Esophagus squamous epithelium (tissue), 5 donors: ENCODE measurements at regions not wholly inside any gene's neighbourhood (a gene's known extent, or its start where the extent isn't known, plus 50 kb on each side); places are given as distances from the start of the nearest gene placed in this dataset.

Source experiments
- DNase-seq: peaks from one replicate; lab custom pipeline; 2025; lab: John Stamatoyannopoulos, UW
- H3K27ac ChIP-seq, 4 donors: fragments of 200-600 bp; sonication (generic); one replicate each; pipeline ENCODE4 v1.5.1; 2016 to 2019; ENCODE audit warnings: mild to moderate bottlenecking in 1 of 4
- H3K27me3 ChIP-seq, 4 donors: fragments of 200-600 bp; sonication (generic); 1 replicate in 3 of 4; 2 replicates in 1 of 4; pipeline versions ENCODE4 v1.5.1 to v1.6.0; 2017 to 2021; ENCODE audit warnings: antibody characterized with exemption in 1 of 4
- H3K36me3 ChIP-seq, 3 donors: fragments of 200-600 bp; sonication (generic); one replicate each; pipeline ENCODE4 v1.5.1; 2016 to 2019
- H3K4me1 ChIP-seq, 3 donors: fragments of 200-600 bp; sonication (generic); one replicate each; pipeline ENCODE4 v1.5.1; 2017 to 2019
- H3K4me3 ChIP-seq, 4 donors: fragments of 200-600 bp; sonication (generic); 1 replicate in 3 of 4; 2 replicates in 1 of 4; pipeline ENCODE4 v1.5.1; 2016 to 2019; ENCODE audit warnings: mild to moderate bottlenecking in 2 of 4, moderate library complexity in 1 of 4
- H3K9me3 ChIP-seq, 3 donors: fragments of 200-600 bp; sonication (generic); one replicate each; pipeline ENCODE4 v1.5.1; 2016 to 2019
- CTCF ChIP-seq, 6 experiments: fragments of 450-650 bp in 4 of 6; fragments of 200-600 bp in 2 of 6; sonication (generic) in 2 of 6; IDR thresholded peaks; one replicate each; pipeline ENCODE4 v1.5.1; 2016 to 2019; ENCODE audit warnings: antibody characterized with exemption in 6 of 6, mild to moderate bottlenecking in 4 of 6, moderate library complexity in 4 of 6
- POLR2A ChIP-seq, 4 donors: fragments of 450-650 bp; IDR thresholded peaks; one replicate each; pipeline ENCODE4 v1.6.1; 2017; ENCODE audit warnings: antibody characterized with exemption in 4 of 4, mild to moderate bottlenecking in 4 of 4, moderate library complexity in 3 of 4
- WGBS, 2 donors: methylation state at CpG; one replicate each; pipeline ENCODE4 v1.1.5; 2018; 5-methylcytosine and 5-hydroxymethylcytosine counted together
- intact Hi-C: fragments of 100-400 bp; cut with DNase I; formaldehyde crosslinking; loops from one replicate; pipeline ENCODE4 v1.15.0; 2022
- donor health status: DM: yes; HTN: yes; CAD: no.

- Histone ChIP-seq H3K4me1 (no peaks in the 10 kb centered on the region), H3K27me3 (no peaks in the 10 kb centered on the region), H3K4me3 (no peak overlapping the region), H3K9me3 (no peaks in the 10 kb centered on the region), H3K27ac (peak overlapping the region in 1 of 4 donors; percentile 55), H3K36me3 (no peaks in the 10 kb centered on the region)
- WGBS, 2 donors = 95 to 100% methylated on average over 1 of the region's 1 CpG
- intact Hi-C loops = no loop called here
- no peak for DNase-seq
- TF ChIP-seq CTCF (IDR thresholded peaks at IDR 0.05) (no peak), POLR2A (IDR thresholded peaks at IDR 0.05) (no peak)
Observed at GRCh38 chr1:65494671-65495070, 74.2 kb downstream of the LEPR start.

DNA sequence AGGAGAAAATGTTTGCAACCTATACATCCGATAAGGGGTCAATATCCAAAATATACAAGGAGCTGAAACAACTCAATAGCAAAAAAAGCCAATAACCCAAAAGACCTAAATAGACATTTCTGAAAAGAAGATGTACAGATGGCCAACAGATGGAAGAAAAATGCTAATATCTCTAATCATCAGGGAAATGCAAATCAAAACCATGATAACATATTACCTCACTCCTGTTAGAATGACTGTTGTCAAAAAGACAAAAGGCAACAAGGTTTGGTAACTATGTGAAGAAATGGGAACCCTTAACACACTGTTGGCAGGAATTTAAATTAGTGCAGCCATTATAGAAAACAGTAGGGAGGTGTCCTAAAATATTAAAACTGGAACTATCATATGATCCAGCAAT is 74.7 kb downstream of the LEPR start:
- Histone ChIP-seq H3K4me3 (no peak overlapping the region), H3K36me3 (no peaks in the 10 kb centered on the region), H3K9me3 (no peaks in the 10 kb centered on the region), H3K27me3 (no peaks in the 10 kb centered on the region), H3K4me1 (no peaks in the 10 kb centered on the region), H3K27ac (no peak overlapping the region)
- TF ChIP-seq POLR2A (IDR thresholded peaks at IDR 0.05) (no peak), CTCF (IDR thresholded peaks at IDR 0.05) (no peak)
- 88% methylated on average over 1 of the region's 1 CpG for WGBS, 2 donors
- intact Hi-C loops = no loop called here
- no peak for DNase-seq

DNA sequence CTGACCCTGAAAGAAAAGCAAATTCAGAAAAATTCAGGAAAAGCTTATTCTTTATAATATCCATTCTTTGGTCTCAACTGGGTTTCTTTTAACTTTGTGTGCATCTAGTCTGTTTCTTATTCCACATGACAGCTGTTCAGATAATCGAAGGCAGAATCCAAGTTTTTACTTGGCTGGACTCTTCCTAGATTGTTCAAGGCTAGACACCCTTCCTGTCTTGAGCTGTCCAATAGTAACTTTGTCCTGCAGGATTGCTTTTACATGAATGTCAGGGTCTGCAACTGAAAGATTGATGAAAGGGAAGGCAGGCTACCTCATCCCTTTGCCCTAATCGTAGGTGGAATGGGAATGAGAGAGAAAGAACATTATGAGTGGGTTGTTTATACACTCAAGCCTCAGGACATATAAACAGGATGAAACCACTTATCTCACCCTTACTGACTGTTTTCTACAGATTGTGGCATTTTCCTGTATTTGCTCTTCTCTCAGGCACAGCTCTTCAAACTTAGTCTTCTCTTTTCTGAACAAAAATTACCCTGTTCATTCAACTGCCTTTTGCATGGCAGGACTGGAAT is 76.9 kb downstream of the LEPR start:
- Histone ChIP-seq H3K4me1 (no peaks in the 10 kb centered on the region), H3K9me3 (no peaks in the 10 kb centered on the region), H3K36me3 (no peaks in the 10 kb centered on the region), H3K4me3 (no peak overlapping the region), H3K27ac (no peak overlapping the region), H3K27me3 (no peaks in the 10 kb centered on the region)
- no peak for TF ChIP-seq POLR2A (IDR thresholded peaks at IDR 0.05)
- 36 to 55% methylated on average over 2 of the region's 2 CpGs for WGBS, 2 donors
- no peak for DNase-seq
- intact Hi-C loops = no loop called here

- WGBS, 2 donors = 51 to 60% methylated on average over 4 of the region's 4 CpGs
Observed at GRCh38 chr1:65503427-65503826, 83.0 kb downstream of the LEPR start.

GRCh38 chr1:65504263-65504662 is 83.8 kb downstream of the LEPR start:
- TF ChIP-seq CTCF (IDR thresholded peaks at IDR 0.05) (no peak), POLR2A (IDR thresholded peaks at IDR 0.05) (no peak)
- H3K9me3 ChIP-seq = no peaks in the 10 kb centered on the region
- WGBS, 2 donors = 93 to 97% methylated on average over 3 of the region's 3 CpGs

More at GRCh38 chr1:65503427-65503826, 83.0 kb downstream of the LEPR start:
- Histone ChIP-seq H3K4me3 (no peak overlapping the region), H3K36me3 (no peaks in the 10 kb centered on the region), H3K9me3 (no peaks in the 10 kb centered on the region), H3K27me3 (no peaks in the 10 kb centered on the region), H3K27ac (no peak overlapping the region), H3K4me1 (no peaks in the 10 kb centered on the region)
- TF ChIP-seq CTCF (IDR thresholded peaks at IDR 0.05) (no peak), POLR2A (IDR thresholded peaks at IDR 0.05) (no peak)
- intact Hi-C loops = no loop called here
- DNase-seq = no peak

More at GRCh38 chr1:65504263-65504662, 83.8 kb downstream of the LEPR start:
- no peaks in the 10 kb centered on the region for H3K36me3 ChIP-seq
- no peaks in the 10 kb centered on the region for H3K27me3 ChIP-seq
- intact Hi-C loops = no loop called here
- no peak overlapping the region for H3K27ac ChIP-seq
- H3K4me1 ChIP-seq = no peaks in the 10 kb centered on the region
- H3K4me3 ChIP-seq = no peak overlapping the region
- no peak for DNase-seq
